ENCODE measurements at regions not wholly inside any gene's neighbourhood (a gene's known extent, or its start where the extent isn't known, plus 50 kb on each side); places are given as distances from the start of the nearest gene placed in this dataset.

- Histone ChIP-seq H3K4me1 (no peaks in the 10 kb centered on the region), H3K4me3 (no peak overlapping the region), H3K27me3 (peaks cover 0 to 10% of the 10 kb centered on the region in 2 donors), H3K9me3 (no peaks in the 10 kb centered on the region), H3K36me3 (no peaks in the 10 kb centered on the region), H3K27ac (no peak overlapping the region)
- no peak for TF ChIP-seq EP300 (IDR thresholded peaks at IDR 0.05)
- TF ChIP-seq CTCF (IDR thresholded peaks at IDR 0.05): no peak
- no peak for TF ChIP-seq POLR2A (IDR thresholded peaks at IDR 0.05)
- 52 to 53% methylated on average over 8 of the region's 8 CpGs for WGBS, 2 donors
- no peak for DNase-seq (ENCODE audit: low spot score in 2 of 2)
Measured at GRCh38 chr16:86313631-86314030, 196.7 kb upstream of the FOXF1 start.

GRCh38 chr16:86314402-86315025 lies 195.8 kb upstream of the FOXF1 start:
- H3K27ac ChIP-seq: no peak overlapping the region
- no peak for TF ChIP-seq POLR2A (IDR thresholded peaks at IDR 0.05)
- no peak for TF ChIP-seq CTCF (IDR thresholded peaks at IDR 0.05)
- no peak for TF ChIP-seq EP300 (IDR thresholded peaks at IDR 0.05)

GRCh38 chr16:86316967-86317812 lies 193.1 kb upstream of the FOXF1 start:
- no peak overlapping the region for H3K4me3 ChIP-seq
- peaks cover 0 to 11% of the 10 kb centered on the region in 2 donors for H3K27me3 ChIP-seq
- H3K9me3 ChIP-seq: no peaks in the 10 kb centered on the region
- no peak for DNase-seq (ENCODE audit: low spot score in 2 of 2)
- H3K4me1 ChIP-seq: no peaks in the 10 kb centered on the region
- 75% methylated on average over 21 of the region's 21 CpGs for WGBS, 2 donors
- H3K36me3 ChIP-seq: no peaks in the 10 kb centered on the region
- no peak for TF ChIP-seq CTCF (IDR thresholded peaks at IDR 0.05)
- TF ChIP-seq EP300 (IDR thresholded peaks at IDR 0.05): no peak
- no peak for TF ChIP-seq POLR2A (IDR thresholded peaks at IDR 0.05)
- H3K27ac ChIP-seq: no peak overlapping the region

More at GRCh38 chr16:86314402-86315025, 195.8 kb upstream of the FOXF1 start:
- H3K9me3 ChIP-seq: no peaks in the 10 kb centered on the region
- no peaks in the 10 kb centered on the region for H3K36me3 ChIP-seq
- peaks cover 0 to 12% of the 10 kb centered on the region in 2 donors for H3K27me3 ChIP-seq
- 63% methylated on average over 15 of the region's 15 CpGs for WGBS, 2 donors
- no peak for DNase-seq (ENCODE audit: low spot score in 2 of 2)
- no peak overlapping the region for H3K4me3 ChIP-seq
- H3K4me1 ChIP-seq: no peaks in the 10 kb centered on the region

GRCh38 chr16:86317813-86318650 lies 192.3 kb upstream of the FOXF1 start:
- H3K4me1 ChIP-seq: no peaks in the 10 kb centered on the region
- WGBS, 2 donors: 60 to 62% methylated on average over 13 of the region's 13 CpGs
- no peaks in the 10 kb centered on the region for H3K36me3 ChIP-seq
- H3K27ac ChIP-seq: no peak overlapping the region
- TF ChIP-seq CTCF (IDR thresholded peaks at IDR 0.05) (no peak), POLR2A (IDR thresholded peaks at IDR 0.05) (no peak), EP300 (IDR thresholded peaks at IDR 0.05) (no peak)
- H3K9me3 ChIP-seq: no peaks in the 10 kb centered on the region
- peaks cover 0 to 13% of the 10 kb centered on the region in 2 donors for H3K27me3 ChIP-seq
- H3K4me3 ChIP-seq: no peak overlapping the region
- no peak for DNase-seq (ENCODE audit: low spot score in 2 of 2)

All from tibial nerve (tissue), 4 donors.